PC-9 (cell line): ENCODE measurements at regions not wholly inside any gene's neighbourhood (a gene's known extent, or its start where the extent isn't known, plus 50 kb on each side); places are given as distances from the start of the nearest gene placed in this dataset.

Experiments used
- BruUV-seq: library from RNA; stranded (reverse); fragments of 400-500 nt; replicated peaks from 2 replicates; lab custom pipeline; 2021; lab: Mats Ljungman, UMichigan
- CTCF ChIA-PET: fragments of 300-600 bp; sonication (Branson Sonifier 250); formaldehyde crosslinking; loops from one replicate; lab custom pipeline; 2022; ENCODE audit warnings: antibody characterized with exemption; lab: Charles Lee
- POLR2A ChIA-PET: fragments of 300-600 bp; sonication (Branson Sonifier 250); formaldehyde crosslinking; loops from one replicate; lab custom pipeline; 2022; ENCODE audit warnings: antibody characterized with exemption; ENCODE audit not compliant: unreplicated experiment; lab: Charles Lee
- DNase-seq, 2 experiments: peaks; one replicate each; pipeline versions ENCODE4 v3.0.0 to v3.0.0-alpha.2; 2015 to 2022; ENCODE audit warnings: mixed read lengths in 1 of 2
- H2AFZ ChIP-seq: fragments of 200-600 bp; sonication (generic); 2 replicates; pipeline ENCODE4 v1.8.1; 2017; ENCODE audit warnings: antibody characterized with exemption
- H3F3A ChIP-seq: fragments of 200-600 bp; sonication (generic); 2 replicates; pipeline ENCODE4 v1.8.1; 2017; ENCODE audit warnings: antibody characterized with exemption, mild to moderate bottlenecking, low read depth; ENCODE audit not compliant: insufficient read depth
- H3K27ac ChIP-seq: fragments of 200-600 bp; sonication (generic); 2 replicates; pipeline ENCODE4 v1.6.1; 2016; ENCODE audit warnings: mixed run types
- H3K27me3 ChIP-seq: fragments of 200-600 bp; sonication (generic); 2 replicates; pipeline ENCODE4 v1.6.1; 2016; ENCODE audit warnings: low read depth, mixed run types; ENCODE audit not compliant: insufficient read depth
- H3K36me3 ChIP-seq: fragments of 200-600 bp; sonication (generic); 2 replicates; pipeline ENCODE4 v1.6.1; 2016; ENCODE audit warnings: low read depth, mixed run types
- H3K4me1 ChIP-seq: fragments of 200-600 bp; sonication (generic); replicated peaks from 2 replicates; pipeline ENCODE4 v1.6.1; 2016; ENCODE audit warnings: mixed run types; ENCODE audit not compliant: insufficient read depth
- H3K4me2 ChIP-seq: fragments of 200-600 bp; sonication (generic); 2 replicates; pipeline ENCODE4 v1.6.1; 2017; ENCODE audit warnings: mixed run types
- H3K4me3 ChIP-seq: fragments of 200-600 bp; sonication (generic); 2 replicates; pipeline ENCODE4 v1.6.1; 2016; ENCODE audit warnings: mixed run types
- H3K79me2 ChIP-seq: fragments of 200-600 bp; sonication (generic); 2 replicates; pipeline ENCODE4 v1.6.1; 2017; ENCODE audit warnings: low read depth, mixed run types
- H3K9me2 ChIP-seq: fragments of 200-600 bp; sonication (generic); 2 replicates; pipeline ENCODE4 v1.8.1; 2017; ENCODE audit warnings: mild to moderate bottlenecking; ENCODE audit not compliant: insufficient read depth
- H3K9me3 ChIP-seq: fragments of 200-600 bp; sonication (generic); 2 replicates; pipeline ENCODE4 v1.8.1; 2016; ENCODE audit warnings: low read depth; ENCODE audit not compliant: insufficient read depth
- H4K20me1 ChIP-seq: fragments of 200-600 bp; sonication (generic); 2 replicates; pipeline ENCODE4 v1.8.1; 2017; ENCODE audit not compliant: insufficient read depth
- EZH2 ChIP-seq: fragments of 200-600 bp; sonication (generic); IDR thresholded peaks from 2 replicates; pipeline ENCODE4 v1.8.0; 2017; ENCODE audit warnings: antibody characterized with exemption, low read depth
- intact Hi-C: fragments of 100-400 bp; cut with micrococcal nuclease; formaldehyde crosslinking; loops from one replicate; pipeline ENCODE4 v1.10.0; 2022; ENCODE audit not compliant: unreplicated experiment
- TF ChIP-seq, protein P1 (sequence below): fragments of 200-600 bp; sonication (generic); conservative IDR thresholded peaks from 2 replicates; pipeline ENCODE4 v1.6.1; 2017; ENCODE audit warnings: mixed run types, antibody characterized with exemption, mild to moderate bottlenecking, moderate library complexity

GRCh38 chr4:23718435-23718834, 171.4 kb downstream of the PPARGC1A start:
- Histone ChIP-seq H3K4me2 (no peak overlapping the region), H3K36me3 (no peaks in the 10 kb centered on the region), H3K4me3 (no peak overlapping the region), H3K27ac (no peak overlapping the region), H2AFZ (no peak overlapping the region), H3K79me2 (no peaks in the 10 kb centered on the region), H3K27me3 (no peaks in the 10 kb centered on the region), H3K9me3 (no peaks in the 10 kb centered on the region), H4K20me1 (no peaks in the 10 kb centered on the region), H3K4me1 (no peaks in the 10 kb centered on the region), H3F3A (no peaks in the 10 kb centered on the region), H3K9me2 (no peaks in the 10 kb centered on the region)
- intact Hi-C loops, result loop anchor here (5.0 kb wide), 1 partner anchor 821 kb away; no protein-coding TSS in a partner anchor
- ChIA-PET POLR2A (no interaction called here), CTCF (no interaction called here)
- BruUV-seq, result no TSS peak
- TF ChIP-seq EZH2, result no peak
- TF ChIP-seq, protein P1, sequence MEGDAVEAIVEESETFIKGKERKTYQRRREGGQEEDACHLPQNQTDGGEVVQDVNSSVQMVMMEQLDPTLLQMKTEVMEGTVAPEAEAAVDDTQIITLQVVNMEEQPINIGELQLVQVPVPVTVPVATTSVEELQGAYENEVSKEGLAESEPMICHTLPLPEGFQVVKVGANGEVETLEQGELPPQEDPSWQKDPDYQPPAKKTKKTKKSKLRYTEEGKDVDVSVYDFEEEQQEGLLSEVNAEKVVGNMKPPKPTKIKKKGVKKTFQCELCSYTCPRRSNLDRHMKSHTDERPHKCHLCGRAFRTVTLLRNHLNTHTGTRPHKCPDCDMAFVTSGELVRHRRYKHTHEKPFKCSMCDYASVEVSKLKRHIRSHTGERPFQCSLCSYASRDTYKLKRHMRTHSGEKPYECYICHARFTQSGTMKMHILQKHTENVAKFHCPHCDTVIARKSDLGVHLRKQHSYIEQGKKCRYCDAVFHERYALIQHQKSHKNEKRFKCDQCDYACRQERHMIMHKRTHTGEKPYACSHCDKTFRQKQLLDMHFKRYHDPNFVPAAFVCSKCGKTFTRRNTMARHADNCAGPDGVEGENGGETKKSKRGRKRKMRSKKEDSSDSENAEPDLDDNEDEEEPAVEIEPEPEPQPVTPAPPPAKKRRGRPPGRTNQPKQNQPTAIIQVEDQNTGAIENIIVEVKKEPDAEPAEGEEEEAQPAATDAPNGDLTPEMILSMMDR, result no peak
- DNase-seq, result no peak

- no TSS peak for BruUV-seq
- intact Hi-C loops, result loop anchor here (5.0 kb wide), 1 partner anchor 820 kb away; no protein-coding TSS in a partner anchor
- H3K4me2 ChIP-seq, result no peak overlapping the region
- no peaks in the 10 kb centered on the region for H3K36me3 ChIP-seq
- H3K27me3 ChIP-seq, result no peaks in the 10 kb centered on the region
- H3K79me2 ChIP-seq, result no peaks in the 10 kb centered on the region
- POLR2A ChIA-PET, result no interaction called here
- H3K4me1 ChIP-seq, result no peaks in the 10 kb centered on the region
- H3K9me2 ChIP-seq, result no peaks in the 10 kb centered on the region
- no peaks in the 10 kb centered on the region for H3K9me3 ChIP-seq
- no peak for TF ChIP-seq EZH2
- TF ChIP-seq, protein P1, result peak; percentile 56
- H3F3A ChIP-seq, result no peaks in the 10 kb centered on the region
- no peak overlapping the region for H2AFZ ChIP-seq
- H3K4me3 ChIP-seq, result no peak overlapping the region
- H4K20me1 ChIP-seq, result no peaks in the 10 kb centered on the region
- no peak overlapping the region for H3K27ac ChIP-seq
- CTCF ChIA-PET, result no interaction called here
- peak in 1 of 2 experiments; percentile 3 for DNase-seq
Observed at GRCh38 chr4:23717528-23718248, 172.2 kb downstream of the PPARGC1A start.

DNA sequence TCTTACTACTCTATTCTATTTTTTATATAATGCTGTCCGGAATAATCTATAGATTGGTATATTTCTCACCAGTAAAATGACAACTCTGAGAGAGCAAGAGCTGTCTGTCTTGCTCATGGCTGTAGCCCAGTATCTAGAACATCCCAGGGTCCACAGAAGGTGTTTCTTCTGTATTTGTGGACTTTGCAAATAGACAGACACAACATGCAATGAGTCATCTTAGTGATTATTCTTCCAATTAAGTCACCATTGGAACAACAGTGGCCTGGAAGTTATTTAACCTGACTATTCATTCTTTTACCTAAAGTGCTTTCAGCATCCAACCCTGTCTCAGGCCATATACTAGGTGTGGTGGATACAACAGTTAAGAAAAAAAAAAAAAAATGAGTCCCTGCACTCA, 179.5 kb downstream of the PPARGC1A start:
- Histone ChIP-seq H3K9me2 (no peaks in the 10 kb centered on the region), H3K4me3 (no peak overlapping the region), H3K27me3 (no peaks in the 10 kb centered on the region), H3K9me3 (no peaks in the 10 kb centered on the region), H3K79me2 (no peaks in the 10 kb centered on the region), H2AFZ (no peak overlapping the region), H4K20me1 (no peaks in the 10 kb centered on the region), H3K36me3 (no peaks in the 10 kb centered on the region), H3K27ac (no peak overlapping the region), H3K4me2 (no peak overlapping the region), H3K4me1 (no peaks in the 10 kb centered on the region), H3F3A (no peaks in the 10 kb centered on the region)
- TF ChIP-seq, protein P1, result no peak
- TF ChIP-seq EZH2, result no peak
- CTCF ChIA-PET, result no interaction called here
- no TSS peak for BruUV-seq
- no peak for DNase-seq
- POLR2A ChIA-PET, result no interaction called here
- intact Hi-C loops, result no loop called here
